ENCODE measurements at regions not wholly inside any gene's neighbourhood (a gene's known extent, or its start where the extent isn't known, plus 50 kb on each side); places are given as distances from the start of the nearest gene placed in this dataset.

DNA sequence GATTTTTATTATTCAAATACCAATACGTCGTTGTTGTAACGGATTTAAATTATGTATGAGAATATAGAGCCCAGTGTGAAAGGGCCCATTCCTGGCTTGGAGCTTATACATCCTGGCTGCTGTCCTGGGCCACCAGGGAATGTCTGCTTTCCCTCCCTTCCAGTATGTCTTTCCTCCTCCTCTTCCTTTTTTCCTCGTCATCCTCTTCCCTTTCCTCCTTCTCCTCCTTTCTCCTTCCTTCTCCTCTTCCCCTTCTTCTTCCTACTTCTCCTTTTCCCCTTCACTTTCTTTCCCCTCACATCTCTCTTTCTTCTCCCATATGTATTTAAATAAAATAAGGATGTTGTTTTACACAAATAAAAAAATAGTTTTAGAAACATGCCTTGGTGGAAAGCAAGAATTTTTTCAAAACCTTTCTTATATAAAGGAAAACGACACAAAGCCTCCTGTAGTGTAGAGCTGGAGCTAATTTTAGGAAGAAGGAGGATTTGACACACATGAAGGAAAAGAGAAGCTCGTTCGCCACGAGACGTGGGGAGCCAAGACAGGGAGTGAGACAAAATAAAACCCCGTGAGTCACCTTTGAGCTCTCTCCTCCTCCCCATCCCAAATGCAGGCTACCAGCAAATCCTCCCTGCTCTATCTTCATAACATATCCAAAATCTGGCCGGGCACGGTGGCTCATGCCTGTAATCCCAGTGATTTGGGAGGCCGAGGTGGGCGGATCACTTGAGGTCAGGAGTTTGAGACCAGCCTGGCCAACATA lies 301.1 kb upstream of the LYZL1 start:
- H3K4me1 Mint-ChIP-seq = peaks cover 15% of the 10 kb centered on the region

DNA sequence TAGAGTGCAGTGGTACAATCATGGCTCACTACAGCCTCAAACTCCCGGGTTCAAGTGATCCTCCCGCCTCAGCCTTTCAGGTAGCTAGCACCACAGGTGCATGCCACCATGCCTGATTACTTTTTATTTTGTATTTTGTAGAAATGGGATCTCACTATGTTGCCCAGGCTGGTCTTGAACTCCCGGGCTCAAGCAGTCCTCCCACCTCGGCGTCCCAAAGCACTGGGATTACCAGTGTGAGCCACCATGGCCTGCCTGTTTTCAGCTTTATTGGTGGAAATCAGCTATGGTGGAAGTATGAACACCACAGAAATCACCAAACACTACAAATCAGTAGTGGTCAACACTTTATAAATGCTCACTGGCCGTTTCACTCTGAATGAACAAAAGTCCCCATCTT lies 299.9 kb upstream of the LYZL1 start:
- no peak overlapping the region for H3K4me3 ChIP-seq
- DNase-seq (ENCODE audit: low spot score) = no peak
- no peak overlapping the region for H2AFZ ChIP-seq (replicated peaks)
- H3K9me3 Mint-ChIP-seq = peaks cover under 1% of the 10 kb centered on the region
- H4K20me1 ChIP-seq (ENCODE audit: low read depth) = no peaks in the 10 kb centered on the region
- no peaks in the 10 kb centered on the region for H3K79me2 ChIP-seq (ENCODE audit: low read depth)
- H3K27ac Mint-ChIP-seq = no peak overlapping the region
- no peaks in the 10 kb centered on the region for H3K9me3 ChIP-seq (ENCODE audit: low read depth)
- peaks cover 11% of the 10 kb centered on the region for H3K27me3 Mint-ChIP-seq (ENCODE audit: insufficient read depth, low read depth)
- no peaks in the 10 kb centered on the region for H3K27me3 ChIP-seq
- no peaks in the 10 kb centered on the region for H3F3A ChIP-seq (ENCODE audit: low read depth)
- TF ChIP-seq EZH2 (IDR thresholded peaks at IDR 0.05) (no peak), EZH2phosphoT487 (IDR thresholded peaks at IDR 0.05) (no peak)
- H3K4me2 ChIP-seq = no peak overlapping the region
- no peak overlapping the region for H3K27ac ChIP-seq
- no peaks in the 10 kb centered on the region for H3K36me3 ChIP-seq
- no peaks in the 10 kb centered on the region for H3K36me3 Mint-ChIP-seq
- H3K4me1 ChIP-seq = no peaks in the 10 kb centered on the region
- H3K4me3 Mint-ChIP-seq = no peak overlapping the region
- no peak overlapping the region for H3K9ac ChIP-seq
- peaks cover 15% of the 10 kb centered on the region for H3K4me1 Mint-ChIP-seq

More for the DNA sequence above, 301.1 kb upstream of the LYZL1 start:
- Histone ChIP-seq H3K4me3 (no peak overlapping the region), H3K4me2 (no peak overlapping the region), H3F3A (ENCODE audit: low read depth) (no peaks in the 10 kb centered on the region), H3K27ac (no peak overlapping the region), H3K9ac (no peak overlapping the region), H3K79me2 (ENCODE audit: low read depth) (no peaks in the 10 kb centered on the region), H2AFZ (replicated peaks) (no peak overlapping the region), H3K27me3 (no peaks in the 10 kb centered on the region), H4K20me1 (ENCODE audit: low read depth) (no peaks in the 10 kb centered on the region), H3K4me1 (no peaks in the 10 kb centered on the region), H3K9me3 (ENCODE audit: low read depth) (no peaks in the 10 kb centered on the region), H3K36me3 (no peaks in the 10 kb centered on the region)
- Mint-ChIP-seq H3K9me3 (no peaks in the 10 kb centered on the region), H3K36me3 (no peaks in the 10 kb centered on the region), H3K27me3 (ENCODE audit: insufficient read depth, low read depth) (peaks cover 12% of the 10 kb centered on the region), H3K4me3 (no peak overlapping the region), H3K27ac (no peak overlapping the region)
- TF ChIP-seq EZH2phosphoT487 (IDR thresholded peaks at IDR 0.05) = no peak
- TF ChIP-seq, protein P1, sequence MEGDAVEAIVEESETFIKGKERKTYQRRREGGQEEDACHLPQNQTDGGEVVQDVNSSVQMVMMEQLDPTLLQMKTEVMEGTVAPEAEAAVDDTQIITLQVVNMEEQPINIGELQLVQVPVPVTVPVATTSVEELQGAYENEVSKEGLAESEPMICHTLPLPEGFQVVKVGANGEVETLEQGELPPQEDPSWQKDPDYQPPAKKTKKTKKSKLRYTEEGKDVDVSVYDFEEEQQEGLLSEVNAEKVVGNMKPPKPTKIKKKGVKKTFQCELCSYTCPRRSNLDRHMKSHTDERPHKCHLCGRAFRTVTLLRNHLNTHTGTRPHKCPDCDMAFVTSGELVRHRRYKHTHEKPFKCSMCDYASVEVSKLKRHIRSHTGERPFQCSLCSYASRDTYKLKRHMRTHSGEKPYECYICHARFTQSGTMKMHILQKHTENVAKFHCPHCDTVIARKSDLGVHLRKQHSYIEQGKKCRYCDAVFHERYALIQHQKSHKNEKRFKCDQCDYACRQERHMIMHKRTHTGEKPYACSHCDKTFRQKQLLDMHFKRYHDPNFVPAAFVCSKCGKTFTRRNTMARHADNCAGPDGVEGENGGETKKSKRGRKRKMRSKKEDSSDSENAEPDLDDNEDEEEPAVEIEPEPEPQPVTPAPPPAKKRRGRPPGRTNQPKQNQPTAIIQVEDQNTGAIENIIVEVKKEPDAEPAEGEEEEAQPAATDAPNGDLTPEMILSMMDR (IDR thresholded peaks at IDR 0.05) = no peak
- no peak for TF ChIP-seq EZH2 (IDR thresholded peaks at IDR 0.05)
- no peak for DNase-seq (ENCODE audit: low spot score)

DNA sequence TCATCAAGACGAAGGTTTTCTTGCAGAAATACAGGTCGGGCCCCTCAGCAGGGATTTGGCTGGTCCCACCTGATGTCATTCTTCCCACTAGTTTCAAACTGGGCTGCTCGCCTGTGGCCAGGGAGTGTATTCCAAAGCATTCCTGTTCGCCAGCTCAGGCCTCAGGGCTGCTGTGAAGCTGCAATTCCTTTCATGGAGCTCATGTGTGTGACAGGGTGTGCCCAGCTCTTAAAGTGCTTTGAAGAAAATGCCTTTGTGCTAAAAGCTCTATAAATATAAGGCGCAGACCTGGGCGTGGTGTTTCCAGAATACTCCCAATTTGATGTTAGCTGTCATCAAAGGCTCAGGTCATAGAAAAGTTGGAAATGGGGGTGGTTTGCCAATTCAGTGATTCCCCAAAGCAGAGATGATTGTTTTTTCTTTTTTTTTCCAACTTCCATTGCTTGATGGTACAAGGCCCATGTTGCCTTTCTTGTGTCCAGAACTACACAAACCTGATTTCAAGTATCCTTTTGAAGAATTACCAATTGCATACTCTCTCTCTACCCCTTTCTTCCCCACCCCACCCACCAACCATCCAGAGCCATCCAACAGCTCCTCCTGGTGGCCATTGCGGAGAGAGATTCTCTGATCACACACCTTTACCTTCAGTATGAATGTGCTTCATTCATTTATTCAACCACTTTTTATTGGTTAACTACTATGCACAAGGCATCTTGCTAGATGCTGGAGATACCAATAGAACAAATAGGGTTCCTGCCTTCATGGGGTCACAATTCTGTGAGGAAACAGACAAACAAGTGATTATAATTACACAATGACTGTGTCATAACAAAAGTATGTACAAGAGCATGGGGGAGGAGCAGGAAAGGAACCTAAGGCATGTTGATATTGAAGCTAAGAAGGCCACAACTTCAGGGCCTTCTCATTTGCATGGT lies 297.3 kb upstream of the LYZL1 start:
- Histone ChIP-seq H3K36me3 (no peaks in the 10 kb centered on the region), H3K79me2 (ENCODE audit: low read depth) (no peaks in the 10 kb centered on the region), H3K4me1 (no peaks in the 10 kb centered on the region), H3K9ac (no peak overlapping the region), H3K9me3 (ENCODE audit: low read depth) (no peaks in the 10 kb centered on the region), H3K27ac (no peak overlapping the region), H3K27me3 (no peaks in the 10 kb centered on the region), H4K20me1 (ENCODE audit: low read depth) (no peaks in the 10 kb centered on the region), H3K4me2 (no peak overlapping the region), H3K4me3 (no peak overlapping the region), H3F3A (ENCODE audit: low read depth) (no peaks in the 10 kb centered on the region), H2AFZ (replicated peaks) (no peak overlapping the region)
- Mint-ChIP-seq H3K9me3 (peaks cover 7% of the 10 kb centered on the region), H3K27me3 (ENCODE audit: insufficient read depth, low read depth) (peaks cover 6% of the 10 kb centered on the region), H3K36me3 (no peaks in the 10 kb centered on the region), H3K4me1 (peaks cover 11% of the 10 kb centered on the region), H3K27ac (no peak overlapping the region), H3K4me3 (no peak overlapping the region)
- TF ChIP-seq, protein P1 (IDR thresholded peaks at IDR 0.05) = peak; percentile 90
- TF ChIP-seq EZH2 (IDR thresholded peaks at IDR 0.05) (no peak), EZH2phosphoT487 (IDR thresholded peaks at IDR 0.05) (no peak)
- DNase-seq (ENCODE audit: low spot score) = peak; percentile 66

Measured in neural progenitor cell (in vitro differentiated cells).